ENCODE measurements at regions not wholly inside any gene's neighbourhood (a gene's known extent, or its start where the extent isn't known, plus 50 kb on each side); places are given as distances from the start of the nearest gene placed in this dataset.
"Not testable (repeated sequence)": the region's sequence is repeated elsewhere in the genome, so short reads cannot be mapped to it uniquely, and the experiment has no call there.

GRCh38 chr15:96125721-96126415, 204.6 kb upstream of the NR2F2 start:
- intact Hi-C loops (cut with micrococcal nuclease), result no loop called here

GRCh38 chr15:96126859-96127258, 203.6 kb upstream of the NR2F2 start:
- intact Hi-C loops (cut with micrococcal nuclease), result no loop called here

GRCh38 chr15:96130734-96131133, 199.8 kb upstream of the NR2F2 start:
- intact Hi-C loops (cut with micrococcal nuclease), result no loop called here

GRCh38 chr15:96132126-96132525, 198.4 kb upstream of the NR2F2 start:
- intact Hi-C loops (cut with micrococcal nuclease), result no loop called here

- intact Hi-C loops (cut with micrococcal nuclease), result no loop called here
Measured at GRCh38 chr15:96135166-96136093, 195.1 kb upstream of the NR2F2 start.

- intact Hi-C loops (cut with micrococcal nuclease), result no loop called here
Measured at GRCh38 chr15:96138985-96139384, 191.5 kb upstream of the NR2F2 start.

GRCh38 chr15:96142498-96142897, 188.0 kb upstream of the NR2F2 start:
- intact Hi-C loops (cut with micrococcal nuclease), result no loop called here

- intact Hi-C loops (cut with micrococcal nuclease), result no loop called here
Measured at GRCh38 chr15:96144734-96145133, 185.8 kb upstream of the NR2F2 start.

GRCh38 chr15:96146726-96147125, 183.8 kb upstream of the NR2F2 start:
- intact Hi-C loops (cut with micrococcal nuclease), result no loop called here

- intact Hi-C loops (cut with micrococcal nuclease), result no loop called here
Measured at GRCh38 chr15:96147267-96147666, 183.2 kb upstream of the NR2F2 start.

- intact Hi-C loops (cut with micrococcal nuclease), result no loop called here
Measured at GRCh38 chr15:96150254-96150653, 180.2 kb upstream of the NR2F2 start.

- intact Hi-C loops (cut with micrococcal nuclease), result not testable (repeated sequence)
Measured at GRCh38 chr15:96151749-96152148, 178.8 kb upstream of the NR2F2 start.

GRCh38 chr15:96153929-96154328, 176.6 kb upstream of the NR2F2 start:
- intact Hi-C loops (cut with micrococcal nuclease), result no loop called here

- intact Hi-C loops (cut with micrococcal nuclease), result no loop called here
Measured at GRCh38 chr15:96158938-96159337, 171.6 kb upstream of the NR2F2 start.

- intact Hi-C loops (cut with micrococcal nuclease), result no loop called here
Measured at GRCh38 chr15:96160269-96160668, 170.2 kb upstream of the NR2F2 start.

GRCh38 chr15:96160800-96161199, 169.7 kb upstream of the NR2F2 start:
- intact Hi-C loops (cut with micrococcal nuclease), result no loop called here

- intact Hi-C loops (cut with micrococcal nuclease), result no loop called here
Measured at GRCh38 chr15:96162322-96162721, 168.2 kb upstream of the NR2F2 start.

GRCh38 chr15:96165081-96165480, 165.4 kb upstream of the NR2F2 start:
- intact Hi-C loops (cut with micrococcal nuclease), result no loop called here

- intact Hi-C loops (cut with micrococcal nuclease), result no loop called here
Measured at GRCh38 chr15:96165775-96166174, 164.7 kb upstream of the NR2F2 start.

- intact Hi-C loops (cut with micrococcal nuclease), result no loop called here
Measured at GRCh38 chr15:96166223-96167200, 164.0 kb upstream of the NR2F2 start.

- intact Hi-C loops (cut with micrococcal nuclease), result not testable (repeated sequence)
Measured at GRCh38 chr15:96170616-96170978, 159.9 kb upstream of the NR2F2 start.
